ENCODE measurements at regions not wholly inside any gene's neighbourhood (a gene's known extent, or its start where the extent isn't known, plus 50 kb on each side); places are given as distances from the start of the nearest gene placed in this dataset.
"Not testable (repeated sequence)": the region's sequence is repeated elsewhere in the genome, so short reads cannot be mapped to it uniquely, and the experiment has no call there.

GRCh38 chr5:107771926-107772325 lies 101.2 kb upstream of the EFNA5 start:
- no peak for DNase-seq

GRCh38 chr5:107770051-107770450 lies 99.3 kb upstream of the EFNA5 start:
- no peak for DNase-seq

GRCh38 chr5:107769519-107769918 lies 98.8 kb upstream of the EFNA5 start:
- no peak for DNase-seq

- no peak for DNase-seq
These were observed 96.2 kb upstream of the EFNA5 start for GRCh38 chr5:107766972-107767371.

GRCh38 chr5:107766439-107766838 lies 95.7 kb upstream of the EFNA5 start:
- no peak for DNase-seq

GRCh38 chr5:107765805-107766063 lies 95.0 kb upstream of the EFNA5 start:
- DNase-seq: no peak

GRCh38 chr5:107764976-107765804 lies 94.5 kb upstream of the EFNA5 start:
- DNase-seq: no peak

GRCh38 chr5:107764282-107764681 lies 93.5 kb upstream of the EFNA5 start:
- DNase-seq: no peak

GRCh38 chr5:107753427-107753826 lies 82.7 kb upstream of the EFNA5 start:
- no peak for DNase-seq

GRCh38 chr5:107744418-107745330 lies 73.9 kb upstream of the EFNA5 start:
- DNase-seq: no peak

- no peak for DNase-seq
These were observed 72.8 kb upstream of the EFNA5 start for GRCh38 chr5:107743373-107744000.

GRCh38 chr5:107739661-107740060 lies 68.9 kb upstream of the EFNA5 start:
- DNase-seq: no peak

GRCh38 chr5:107736638-107737037 lies 65.9 kb upstream of the EFNA5 start:
- DNase-seq: no peak

GRCh38 chr5:107736089-107736488 lies 65.4 kb upstream of the EFNA5 start:
- DNase-seq: not testable (repeated sequence)

- DNase-seq: no peak
These were observed 64.8 kb upstream of the EFNA5 start for GRCh38 chr5:107735558-107735957.

GRCh38 chr5:107726896-107727295 lies 56.2 kb upstream of the EFNA5 start:
- DNase-seq: no peak

- no peak for DNase-seq
These were observed 53.9 kb upstream of the EFNA5 start for GRCh38 chr5:107724642-107725041.

GRCh38 chr5:107721241-107721640 lies 50.5 kb upstream of the EFNA5 start:
- not testable (repeated sequence) for DNase-seq

Measured in SW 1271 (cell line).